SU-DHL-6 (cell line): ENCODE measurements at regions not wholly inside any gene's neighbourhood (a gene's known extent, or its start where the extent isn't known, plus 50 kb on each side); places are given as distances from the start of the nearest gene placed in this dataset.

Experiments
- EZH2phosphoT487 ChIP-seq: fragments of 200-600 bp; sonication (generic), shearing (Covaris generic); conservative IDR thresholded peaks from 2 replicates; pipeline ENCODE4 v1.6.1; 2018; ENCODE audit warnings: mild to moderate bottlenecking, antibody characterized with exemption, low read length, moderate library complexity, mixed read lengths
- TF ChIP-seq, protein P1 (sequence below): fragments of 200-600 bp; sonication (generic); IDR thresholded peaks from one replicate; pipeline ENCODE4 v1.5.1; 2017; ENCODE audit warnings: antibody characterized with exemption, mild to moderate bottlenecking, low read length, moderate library complexity; ENCODE audit not compliant: insufficient read depth, poor library complexity, severe bottlenecking

DNA sequence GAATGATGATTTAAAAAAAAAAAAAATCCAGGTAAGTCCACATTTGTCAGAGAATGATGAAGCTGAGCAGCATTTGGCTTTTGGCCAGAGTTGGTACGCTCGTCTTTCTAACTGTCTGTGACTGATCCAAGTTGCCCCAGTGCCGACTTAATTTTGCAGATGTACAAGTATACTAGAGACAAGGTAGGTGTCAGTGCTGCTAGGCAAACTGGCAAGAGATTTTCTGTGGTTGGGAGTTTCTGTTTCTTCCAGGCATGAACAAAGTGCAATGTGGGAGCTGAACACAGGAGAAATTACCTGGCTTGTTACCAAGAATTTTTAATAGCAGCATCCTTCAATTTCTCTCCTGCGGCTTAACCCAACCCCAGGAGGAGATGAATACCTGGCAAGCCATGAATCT lies 307.7 kb downstream of the BUD13 start:
- TF ChIP-seq, protein P1, sequence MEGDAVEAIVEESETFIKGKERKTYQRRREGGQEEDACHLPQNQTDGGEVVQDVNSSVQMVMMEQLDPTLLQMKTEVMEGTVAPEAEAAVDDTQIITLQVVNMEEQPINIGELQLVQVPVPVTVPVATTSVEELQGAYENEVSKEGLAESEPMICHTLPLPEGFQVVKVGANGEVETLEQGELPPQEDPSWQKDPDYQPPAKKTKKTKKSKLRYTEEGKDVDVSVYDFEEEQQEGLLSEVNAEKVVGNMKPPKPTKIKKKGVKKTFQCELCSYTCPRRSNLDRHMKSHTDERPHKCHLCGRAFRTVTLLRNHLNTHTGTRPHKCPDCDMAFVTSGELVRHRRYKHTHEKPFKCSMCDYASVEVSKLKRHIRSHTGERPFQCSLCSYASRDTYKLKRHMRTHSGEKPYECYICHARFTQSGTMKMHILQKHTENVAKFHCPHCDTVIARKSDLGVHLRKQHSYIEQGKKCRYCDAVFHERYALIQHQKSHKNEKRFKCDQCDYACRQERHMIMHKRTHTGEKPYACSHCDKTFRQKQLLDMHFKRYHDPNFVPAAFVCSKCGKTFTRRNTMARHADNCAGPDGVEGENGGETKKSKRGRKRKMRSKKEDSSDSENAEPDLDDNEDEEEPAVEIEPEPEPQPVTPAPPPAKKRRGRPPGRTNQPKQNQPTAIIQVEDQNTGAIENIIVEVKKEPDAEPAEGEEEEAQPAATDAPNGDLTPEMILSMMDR, result no peak
- no peak for TF ChIP-seq EZH2phosphoT487
